Kidney glomerular epithelial cell (primary cell): ENCODE measurements at regions not wholly inside any gene's neighbourhood (a gene's known extent, or its start where the extent isn't known, plus 50 kb on each side); places are given as distances from the start of the nearest gene placed in this dataset.

Experiments
- DNase-seq: peaks from one replicate; lab custom pipeline; 2025; lab: John Stamatoyannopoulos, UW

DNA sequence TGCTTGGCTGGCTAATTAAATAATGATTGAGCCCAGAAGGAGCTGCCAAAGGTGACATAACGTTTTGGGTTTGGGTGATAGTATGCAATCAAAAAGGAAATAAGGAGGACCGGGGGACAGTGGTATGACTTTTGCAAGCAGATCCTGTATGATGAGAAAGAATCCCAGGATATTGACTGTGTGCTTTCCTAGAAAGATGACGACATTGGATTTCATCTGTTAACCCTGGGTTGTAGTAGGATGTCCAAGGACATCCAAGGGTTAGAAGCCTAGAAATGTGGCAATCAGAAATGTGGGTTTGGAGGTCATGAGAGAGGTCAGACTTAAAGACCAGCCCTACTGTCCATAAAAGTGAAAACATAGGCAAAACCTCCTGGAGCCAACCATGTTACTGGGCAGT, 50.3 kb upstream of the HMHB1 start:
- DNase-seq: no peak

DNA sequence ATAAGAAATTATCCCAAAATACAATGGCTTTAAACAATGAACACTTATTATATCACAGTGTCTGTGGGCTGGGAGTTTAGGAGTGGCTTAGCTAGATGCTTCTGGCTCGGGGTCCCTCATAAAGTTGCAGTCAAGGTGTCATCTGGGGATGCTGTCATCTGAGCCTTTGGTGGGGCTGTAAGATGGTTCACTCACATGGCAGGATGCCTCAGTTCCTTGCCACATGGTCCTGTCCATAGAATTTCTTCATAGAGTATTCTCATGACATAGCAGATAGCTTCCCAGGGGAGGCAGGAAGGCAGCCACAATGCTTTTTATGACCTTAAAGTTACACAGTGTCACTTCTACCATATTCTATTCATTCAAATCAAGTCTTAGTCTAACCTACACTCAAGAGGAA, 51.2 kb upstream of the HMHB1 start:
- no peak for DNase-seq

DNA sequence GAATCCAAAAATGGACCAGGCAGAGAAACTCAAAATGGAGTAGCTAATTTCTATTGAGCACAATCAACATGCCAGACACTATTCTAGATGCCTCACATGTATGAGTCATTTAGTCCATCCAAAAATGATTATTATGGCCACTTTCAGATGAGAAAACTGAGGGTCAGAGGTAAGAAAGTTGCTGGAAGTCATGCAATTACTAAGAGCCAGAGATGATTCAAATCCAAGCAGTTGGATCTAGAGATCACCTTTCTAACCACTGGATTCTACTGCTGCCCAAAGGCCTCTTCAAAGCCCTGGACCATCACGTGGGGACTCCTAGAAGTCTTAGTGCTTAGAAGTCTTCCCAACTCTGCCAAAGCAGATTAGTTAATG, 51.8 kb upstream of the HMHB1 start:
- no peak for DNase-seq

DNA sequence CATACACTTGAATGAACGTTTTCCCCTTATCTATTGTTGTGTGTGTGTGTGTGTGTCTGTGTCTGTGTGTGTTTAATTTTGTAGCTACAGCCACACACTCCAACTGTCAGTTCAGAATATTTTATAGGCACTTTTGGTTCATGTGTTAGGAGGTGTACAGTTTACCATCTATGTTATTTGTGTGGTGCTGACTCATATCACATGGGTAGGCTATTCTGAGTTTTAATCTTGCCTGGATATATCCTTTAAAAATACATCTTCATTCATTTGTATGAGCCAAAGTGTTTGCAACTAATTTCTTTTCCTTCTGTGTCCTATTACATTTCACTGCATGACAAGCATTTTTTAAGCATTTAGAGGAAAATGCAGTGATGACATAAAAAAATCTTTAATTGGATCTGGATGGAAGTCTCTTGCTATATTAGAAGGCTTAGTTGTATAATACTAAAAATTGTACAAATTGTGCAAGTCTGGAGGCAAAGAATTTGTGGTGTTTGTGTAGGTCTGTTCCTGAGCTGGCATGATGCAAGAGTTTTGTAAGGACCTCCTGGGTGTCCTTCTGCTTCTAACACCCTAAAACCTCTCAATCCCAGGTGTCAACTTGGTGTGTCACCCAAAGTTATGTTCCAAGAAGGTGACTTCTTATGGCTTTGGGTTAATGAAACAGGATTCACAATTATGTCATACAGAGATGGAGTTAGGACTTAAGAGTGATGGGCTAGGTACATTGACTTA, 52.4 kb upstream of the HMHB1 start:
- DNase-seq: no peak

DNA sequence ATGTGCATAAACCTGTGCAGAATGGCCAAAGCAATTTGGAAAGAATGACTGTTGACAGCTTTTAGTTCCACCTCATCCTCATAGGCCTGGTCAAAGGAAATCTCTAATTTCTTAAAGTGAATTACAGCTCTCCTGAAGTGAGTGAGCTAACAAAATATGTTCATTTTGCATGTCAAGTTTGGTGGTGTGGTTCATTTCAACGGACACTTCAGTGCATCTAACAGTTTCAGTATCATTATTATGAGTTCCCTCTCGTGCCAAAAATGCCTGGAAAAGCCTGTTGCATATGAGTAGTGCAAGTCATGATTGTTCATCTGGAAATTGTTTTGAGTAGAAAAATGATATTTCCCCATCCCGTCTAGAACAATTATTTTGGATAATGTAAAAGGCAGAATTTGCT, 53.2 kb upstream of the HMHB1 start:
- no peak for DNase-seq

DNA sequence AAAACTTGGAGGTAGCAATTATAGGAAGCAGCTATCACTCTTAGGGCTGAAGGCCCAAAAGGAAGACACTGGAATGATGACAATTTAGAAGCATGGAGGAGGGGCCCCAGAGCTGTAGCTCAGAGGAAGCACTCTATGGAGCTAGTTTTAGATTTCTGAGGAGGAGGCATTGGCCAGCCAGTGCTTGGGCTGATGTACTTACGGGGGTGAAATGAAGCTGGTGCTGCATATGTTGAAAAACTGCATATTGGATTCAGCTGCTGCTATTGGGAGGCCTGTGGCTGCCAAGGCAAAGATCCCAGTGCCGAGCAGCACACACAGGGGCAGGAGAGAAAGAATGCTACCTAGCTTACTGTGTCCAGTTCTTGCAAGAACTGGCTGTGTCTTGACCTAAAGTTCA, 53.9 kb upstream of the HMHB1 start:
- DNase-seq: no peak

DNA sequence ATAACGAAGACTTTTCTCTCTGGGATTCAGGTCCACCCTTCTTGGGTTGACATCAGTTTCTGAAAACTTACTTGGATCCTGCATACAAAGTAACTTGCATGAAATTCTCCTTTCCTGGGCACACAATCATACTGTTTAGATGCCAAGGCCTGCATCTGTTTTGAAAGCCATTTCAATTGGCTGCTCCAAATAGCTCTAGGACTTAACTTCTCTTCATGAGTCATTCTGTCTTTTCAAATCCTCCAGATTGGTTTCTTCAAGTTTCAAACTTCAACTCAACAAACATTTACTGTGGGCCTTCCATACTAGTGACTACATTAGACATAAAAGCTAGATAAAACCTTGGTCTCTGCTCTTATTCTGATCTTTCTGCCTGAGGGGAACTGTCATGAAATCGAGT, 54.8 kb upstream of the HMHB1 start:
- DNase-seq: no peak

DNA sequence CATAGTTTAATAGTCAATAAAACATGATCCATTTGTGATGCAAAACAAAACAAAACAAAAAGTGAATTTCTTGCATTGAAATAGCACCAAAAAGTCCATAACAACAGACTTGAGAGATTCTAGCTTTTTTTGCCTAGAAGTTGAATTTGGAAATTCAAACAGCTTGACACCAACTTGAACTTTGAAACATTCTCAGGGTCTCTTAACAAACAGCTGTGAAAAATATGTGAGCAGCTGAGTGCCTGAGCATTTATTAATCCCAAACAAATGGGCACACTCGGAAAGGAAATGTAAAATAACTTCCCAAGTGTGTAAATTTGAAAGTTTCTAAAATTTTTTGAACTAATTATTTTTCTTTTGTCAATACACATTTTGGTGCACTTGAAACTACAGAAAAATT, 56.0 kb upstream of the HMHB1 start:
- DNase-seq: no peak

DNA sequence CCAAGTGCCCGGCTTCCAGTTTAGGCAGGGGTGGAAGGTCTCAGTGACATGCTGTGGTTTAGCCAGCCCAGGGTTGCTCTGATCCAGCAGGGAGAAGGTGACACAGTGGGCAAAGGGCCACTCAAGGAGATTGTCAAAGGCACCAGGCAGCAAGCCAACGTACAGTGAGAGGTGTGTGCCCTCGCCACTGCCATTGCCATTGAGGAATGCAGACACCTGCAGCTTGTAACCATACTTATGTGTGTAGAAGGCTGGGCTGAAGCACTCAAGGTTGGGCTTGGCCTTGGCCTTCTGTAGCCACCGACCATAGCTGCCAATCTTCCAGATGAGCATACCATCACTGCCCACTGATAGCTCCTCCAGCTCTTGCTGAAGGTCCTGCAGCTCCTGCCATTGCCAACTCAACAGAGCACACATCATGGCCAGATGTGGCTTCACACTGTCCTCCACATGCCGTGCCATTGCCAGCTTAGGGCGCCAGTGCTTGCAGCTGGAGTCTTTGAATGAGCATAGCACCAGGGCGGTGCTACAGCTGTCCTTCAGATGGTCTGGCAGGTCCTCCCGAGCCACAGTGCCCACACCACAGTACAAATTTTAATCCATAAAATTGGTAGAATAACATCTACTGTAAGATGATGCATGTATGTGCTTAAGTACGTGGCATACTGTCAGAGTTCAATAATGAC, 59.7 kb upstream of the HMHB1 start:
- no peak for DNase-seq

DNA sequence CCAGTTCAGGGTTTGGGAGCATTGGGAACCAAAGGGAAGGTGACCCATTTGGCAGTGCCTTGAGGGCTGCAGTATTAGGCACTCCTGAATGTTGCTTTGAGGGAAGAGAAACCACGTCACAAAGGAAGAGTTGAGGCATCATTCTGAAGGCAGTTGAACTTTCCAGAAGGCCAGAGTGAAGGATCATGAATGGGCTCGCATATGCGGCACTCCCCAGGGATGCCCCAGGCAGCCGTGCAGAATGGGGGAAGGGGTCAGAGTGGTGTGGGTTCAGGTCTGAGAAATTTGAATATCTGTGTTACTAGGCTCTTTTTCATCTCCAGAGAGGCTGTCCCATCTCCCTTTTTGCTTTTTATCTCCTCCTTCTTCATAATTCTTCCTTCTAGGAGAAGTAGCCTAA, 60.6 kb upstream of the HMHB1 start:
- no peak for DNase-seq

DNA sequence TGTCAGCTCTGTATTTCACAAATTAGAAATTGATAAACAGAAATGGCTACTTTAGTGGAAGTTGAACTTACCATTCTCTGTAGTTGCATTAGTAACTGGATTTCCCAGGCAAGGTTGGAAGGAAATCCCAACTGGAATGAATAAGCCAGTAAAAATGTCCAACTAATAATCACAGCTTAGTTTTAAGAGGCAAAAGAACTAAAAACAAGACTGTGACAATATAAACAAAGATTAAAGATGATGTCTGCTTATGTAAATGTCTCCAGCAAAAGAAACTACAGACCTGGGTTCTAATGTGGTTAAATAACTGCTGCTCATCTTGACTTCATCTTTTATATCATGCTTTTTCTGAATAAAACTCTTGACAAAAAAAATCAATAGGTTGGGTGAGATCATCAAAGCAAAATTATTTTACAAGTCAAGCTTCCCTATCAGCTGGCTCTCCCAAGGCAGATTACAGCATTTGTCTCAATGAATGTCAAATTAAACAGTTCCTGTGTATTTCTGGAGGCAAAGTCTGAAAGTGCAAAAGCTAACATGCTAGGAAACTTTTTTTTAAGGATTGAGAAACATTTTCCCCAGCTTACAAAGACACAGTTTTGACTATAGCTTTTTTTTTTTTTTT, 62.3 kb upstream of the HMHB1 start:
- DNase-seq: no peak

DNA sequence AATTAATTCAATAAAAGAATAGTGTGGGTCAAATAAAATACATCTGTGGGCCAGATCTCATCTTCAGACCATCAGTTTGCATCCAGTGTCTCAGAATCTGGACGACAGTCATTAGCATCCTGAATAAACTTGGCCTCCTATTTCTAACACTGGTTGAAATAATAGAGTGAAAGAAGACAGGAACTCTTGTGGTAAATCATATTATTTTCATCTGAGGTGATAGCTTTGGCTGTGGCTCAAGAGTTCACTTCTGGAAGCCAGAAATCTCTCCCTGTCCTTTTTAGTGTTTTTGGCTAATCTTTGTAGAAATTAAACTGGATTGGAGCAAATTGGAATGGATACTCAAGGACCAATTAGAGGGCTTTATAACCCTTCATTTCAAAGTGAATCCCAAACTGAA, 63.4 kb upstream of the HMHB1 start:
- DNase-seq: no peak

DNA sequence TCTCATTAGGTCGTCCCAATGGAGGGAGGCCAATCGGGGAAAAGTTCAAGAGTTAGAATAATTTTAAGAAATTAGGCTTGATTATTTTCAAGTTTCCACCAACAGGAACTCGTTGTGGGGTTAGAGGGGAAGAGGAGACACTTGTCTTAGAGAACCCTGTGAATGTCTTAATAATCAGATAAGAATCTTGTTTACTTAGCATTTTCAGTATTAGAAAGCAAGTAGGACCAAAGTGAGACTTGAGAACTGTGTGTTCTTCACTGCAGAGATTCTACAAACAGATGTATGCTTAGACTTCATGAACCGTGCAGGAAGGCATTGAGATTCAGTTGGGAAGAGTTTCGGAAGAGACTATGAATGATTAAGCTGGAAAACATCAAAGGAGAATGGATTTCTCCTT, 69.0 kb upstream of the HMHB1 start:
- peak; percentile 7 for DNase-seq

DNA sequence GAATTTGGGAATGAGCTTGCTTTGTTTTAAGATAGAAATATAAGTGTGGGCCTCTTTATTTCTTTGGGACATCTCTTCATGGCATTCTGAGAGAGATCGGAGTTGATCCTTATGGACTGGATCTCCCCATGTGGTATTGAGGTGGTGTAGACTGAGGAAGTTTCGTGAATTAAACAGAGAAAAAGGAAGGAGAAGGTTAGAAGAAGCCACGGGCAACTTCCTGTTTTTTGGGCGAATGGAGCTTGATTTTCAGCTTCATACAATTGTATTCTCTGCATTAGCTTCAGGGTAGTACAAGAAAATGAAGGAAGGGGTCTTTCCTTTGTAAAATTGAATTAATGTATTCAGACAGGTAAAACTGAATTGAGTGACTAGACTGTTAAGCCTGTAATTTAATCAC, 70.5 kb upstream of the HMHB1 start:
- DNase-seq: no peak

DNA sequence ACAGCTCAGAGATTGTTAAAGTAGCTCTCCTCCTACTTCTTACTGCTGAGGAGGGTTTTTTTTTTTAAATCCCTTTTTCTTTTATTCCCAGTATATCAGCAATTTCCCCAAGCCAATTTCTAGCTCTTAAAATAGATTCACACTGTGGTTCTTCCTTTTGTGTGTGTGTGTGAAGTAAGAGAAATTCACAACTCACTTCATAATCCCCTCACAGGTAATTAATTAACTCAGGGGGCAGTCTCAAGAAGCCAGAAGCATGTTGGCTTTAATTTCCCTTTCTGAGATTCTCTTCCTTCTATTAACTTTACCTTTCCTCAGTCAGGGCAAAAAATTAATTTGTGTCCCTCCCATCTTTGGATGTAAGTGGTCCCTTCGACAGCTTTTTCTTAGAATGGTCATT, 71.0 kb upstream of the HMHB1 start:
- DNase-seq: no peak

DNA sequence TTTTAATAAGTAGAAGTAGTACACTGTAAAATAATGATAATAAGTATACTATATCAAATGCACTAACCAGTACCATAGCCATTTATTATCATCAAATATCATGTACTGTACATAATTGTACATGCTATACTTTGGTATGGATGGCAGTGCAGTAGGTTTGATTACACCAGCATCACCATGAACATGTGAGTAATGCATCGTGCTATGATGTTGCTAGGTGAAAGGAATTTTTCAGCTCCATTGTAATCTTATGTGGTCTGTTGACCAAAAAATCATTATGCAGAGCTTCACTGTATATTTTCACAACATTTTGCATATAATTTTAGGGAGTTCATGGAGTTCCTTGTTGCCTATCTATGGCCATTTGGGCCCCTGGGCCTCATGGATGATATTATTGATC, 72.2 kb upstream of the HMHB1 start:
- peak; percentile 28 for DNase-seq

DNA sequence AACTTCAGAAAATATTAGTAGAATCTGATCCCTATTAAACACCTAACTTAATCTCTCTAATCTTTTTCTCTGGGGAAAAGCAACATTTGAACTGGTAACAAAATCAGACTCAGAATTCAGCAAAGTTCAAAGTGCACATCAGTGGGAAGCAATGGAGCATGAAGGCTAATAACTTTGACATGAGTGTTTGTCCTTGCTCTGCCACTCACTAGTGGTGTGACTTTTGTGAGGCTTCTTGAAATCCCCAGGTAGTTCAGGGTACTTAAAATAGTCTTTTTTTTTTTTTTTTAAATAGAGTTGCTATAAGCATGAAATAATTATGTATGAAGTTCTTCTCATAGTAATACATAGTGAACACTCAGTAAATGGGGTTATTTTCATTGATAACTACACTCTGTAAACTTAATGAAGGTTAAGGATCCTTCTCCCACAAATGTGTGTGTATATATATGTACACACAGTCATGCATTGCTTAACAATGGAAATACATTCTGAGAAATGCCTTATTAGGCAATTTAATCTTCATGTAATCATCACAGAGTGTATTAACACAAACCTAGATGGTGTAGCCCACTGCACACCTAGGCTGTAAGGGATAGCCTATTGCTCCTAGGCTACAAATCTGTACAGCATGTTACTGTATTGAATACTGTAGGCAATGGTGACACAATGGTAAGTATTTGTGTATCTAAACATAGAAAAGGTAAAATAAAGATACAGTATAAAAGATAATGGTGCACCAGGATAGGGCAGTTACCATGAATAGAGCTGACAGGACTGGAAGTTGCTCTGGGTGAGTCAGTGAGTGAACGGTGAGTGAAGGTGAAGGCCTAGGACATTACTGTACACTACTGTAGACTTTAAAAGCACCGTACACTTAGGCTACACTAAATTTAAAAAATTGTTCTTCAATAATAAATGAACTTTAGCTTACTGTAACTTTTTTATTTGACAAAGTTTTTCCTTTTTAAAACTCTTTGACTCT, 73.3 kb upstream of the HMHB1 start:
- peak; percentile 7 for DNase-seq

DNA sequence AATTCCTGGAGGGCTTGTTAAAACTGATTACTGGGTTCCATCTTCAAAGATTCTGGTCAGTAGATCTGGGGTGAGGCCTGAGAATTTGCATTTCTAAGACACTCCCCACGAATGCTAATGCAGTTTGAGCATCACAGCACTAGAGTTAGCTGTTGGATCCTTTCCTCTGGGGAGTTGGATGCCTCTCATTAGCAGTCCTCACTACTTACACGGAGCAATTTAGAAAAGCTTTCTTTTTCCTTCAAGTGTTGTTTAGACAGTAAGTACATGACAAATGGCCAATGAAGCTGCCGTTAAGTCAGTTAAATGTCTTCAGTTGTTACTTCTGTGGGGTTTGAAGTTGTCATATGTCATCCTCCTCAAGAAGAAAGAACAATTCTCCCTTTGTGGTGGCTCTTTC, 74.9 kb upstream of the HMHB1 start:
- no peak for DNase-seq

DNA sequence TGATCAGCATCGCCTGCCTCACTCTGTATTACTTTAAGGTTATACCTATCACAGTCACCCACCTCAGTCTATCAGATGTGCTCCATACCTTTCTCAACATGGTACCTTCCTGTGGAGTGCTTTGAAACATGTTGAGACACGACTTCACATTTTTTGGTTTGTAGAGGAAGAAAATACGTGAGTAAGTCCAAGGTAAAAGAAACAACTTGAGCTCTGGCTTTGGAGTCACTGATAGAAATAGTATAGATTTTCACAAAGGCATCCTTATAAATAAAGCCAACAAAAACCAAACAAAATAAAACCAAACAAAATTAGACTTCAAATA, 77.5 kb upstream of the HMHB1 start:
- no peak for DNase-seq

DNA sequence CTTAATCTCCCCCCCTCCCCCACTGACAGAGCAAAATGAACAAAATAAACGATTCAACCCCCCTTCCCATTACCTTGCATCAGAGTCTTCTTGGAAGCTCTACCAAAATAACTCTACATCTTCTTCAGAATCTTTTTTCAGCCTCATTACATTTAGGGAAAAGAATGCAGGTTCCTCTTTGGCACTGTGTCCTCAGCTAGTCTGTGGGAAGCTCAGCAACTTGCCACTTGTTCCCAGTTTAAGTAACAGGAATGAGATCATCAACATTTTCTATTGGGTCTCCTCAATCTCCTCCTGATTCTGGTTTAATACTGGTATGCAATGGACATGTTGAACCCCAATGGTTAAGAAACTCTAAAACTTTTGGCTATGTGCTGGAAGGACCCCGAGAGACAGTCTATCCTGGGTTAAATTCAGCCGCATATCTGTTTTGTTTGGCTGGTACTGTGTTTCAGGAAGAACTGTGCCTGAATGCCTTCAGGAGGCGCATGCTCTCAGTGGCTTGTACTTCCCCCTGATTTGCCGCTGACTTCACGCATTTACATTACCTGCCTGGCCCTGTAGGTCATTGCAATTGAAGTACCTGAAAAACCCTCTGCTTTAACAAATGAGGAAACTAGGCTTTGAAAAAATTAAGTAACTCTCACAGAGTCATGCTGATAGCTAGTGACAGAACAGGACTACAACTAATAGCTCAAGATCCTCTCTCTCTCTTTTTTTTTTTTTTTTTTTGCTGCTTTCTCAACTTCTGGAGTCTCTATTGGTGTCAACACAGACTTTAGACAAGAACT, 78.1 kb upstream of the HMHB1 start:
- DNase-seq: no peak

DNA sequence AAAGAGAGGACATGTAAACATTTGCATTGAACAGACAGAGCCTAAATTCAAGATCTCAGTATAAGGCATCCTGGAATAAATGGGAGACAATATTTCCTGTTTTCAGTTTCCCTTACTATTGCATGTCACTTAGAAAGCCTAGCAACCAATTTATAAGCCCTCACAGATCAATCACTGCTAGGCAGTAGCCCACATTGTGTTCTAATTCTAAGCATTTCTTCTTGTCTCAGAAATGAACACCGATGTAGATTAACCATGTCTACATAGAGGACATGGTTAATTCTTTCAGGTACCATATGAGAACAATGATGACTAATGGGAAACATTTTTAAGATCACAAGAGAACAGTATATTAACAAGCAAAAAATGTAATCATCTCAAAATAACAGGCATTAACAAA, 79.6 kb upstream of the HMHB1 start:
- no peak for DNase-seq
